ENCODE measurements at regions not wholly inside any gene's neighbourhood (a gene's known extent, or its start where the extent isn't known, plus 50 kb on each side); places are given as distances from the start of the nearest gene placed in this dataset.

DNA sequence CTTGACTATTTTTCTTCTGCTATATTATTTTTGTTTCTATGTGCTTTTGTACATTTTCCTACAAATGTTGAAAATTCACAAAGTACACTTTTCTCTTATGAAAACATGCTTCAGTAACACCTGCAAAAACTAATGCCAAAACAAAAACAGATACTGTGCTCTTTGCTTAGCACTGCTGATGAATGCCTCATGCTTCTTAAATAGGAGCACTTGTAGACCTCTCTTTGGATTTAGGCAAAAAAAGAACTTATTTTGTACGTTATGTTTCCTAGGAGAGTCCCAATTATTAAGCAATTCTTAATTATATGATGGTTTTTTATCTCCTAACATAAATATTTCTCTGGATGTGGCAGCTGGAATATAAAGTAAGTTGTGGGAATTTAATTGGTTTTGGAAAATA is 285.0 kb upstream of the ARSJ start:
- Mint-ChIP-seq H3K27me3 (no peaks in the 10 kb centered on the region), H3K36me3 (ENCODE audit: low read depth) (no peaks in the 10 kb centered on the region), H3K27ac (no peak overlapping the region), H3K9me3 (peaks cover 2% of the 10 kb centered on the region), H3K4me3 (no peak overlapping the region), H3K4me1 (ENCODE audit: low read depth) (no peaks in the 10 kb centered on the region)
- DNase-seq = no peak
- Histone ChIP-seq H3K9me3 (ENCODE audit: control insufficient read depth in 1 of 2, insufficient read depth in 1 of 2, low read length in 2 of 2) (no peaks in the 10 kb centered on the region), H3K4me3 (ENCODE audit: low read length) (no peak overlapping the region), H3K36me3 (ENCODE audit: insufficient read depth, low read length) (no peaks in the 10 kb centered on the region), H3K27me3 (ENCODE audit: control insufficient read depth in 1 of 2, insufficient read depth in 2 of 2, low read length in 2 of 2) (no peaks in the 10 kb centered on the region), H3K27ac (ENCODE audit: low read depth in 1 of 2, low read length in 2 of 2) (no peak overlapping the region), H3K4me1 (ENCODE audit: insufficient read depth, low read length) (no peaks in the 10 kb centered on the region)
- no peak for ATAC-seq (ENCODE audit: poor library complexity)
- intact Hi-C loops (cut with DNase I, micrococcal nuclease) = no loop called here
- POLR2A ChIA-PET = no interaction called here
- no peak for TF ChIP-seq CTCF (IDR thresholded peaks at IDR 0.05)
- CTCF ChIA-PET = no interaction called here

- no peak for TF ChIP-seq CTCF (IDR thresholded peaks at IDR 0.05)
- Mint-ChIP-seq H3K27ac (no peak overlapping the region), H3K4me1 (ENCODE audit: low read depth) (no peaks in the 10 kb centered on the region), H3K27me3 (no peaks in the 10 kb centered on the region), H3K9me3 (peaks cover 2% of the 10 kb centered on the region), H3K4me3 (no peak overlapping the region), H3K36me3 (ENCODE audit: low read depth) (no peaks in the 10 kb centered on the region)
- POLR2A ChIA-PET = no interaction called here
- Histone ChIP-seq H3K4me3 (ENCODE audit: low read length) (no peak overlapping the region), H3K27me3 (ENCODE audit: control insufficient read depth in 1 of 2, insufficient read depth in 2 of 2, low read length in 2 of 2) (no peaks in the 10 kb centered on the region), H3K27ac (ENCODE audit: low read depth in 1 of 2, low read length in 2 of 2) (no peak overlapping the region), H3K36me3 (ENCODE audit: insufficient read depth, low read length) (no peaks in the 10 kb centered on the region), H3K4me1 (ENCODE audit: insufficient read depth, low read length) (no peaks in the 10 kb centered on the region), H3K9me3 (ENCODE audit: control insufficient read depth in 1 of 2, insufficient read depth in 1 of 2, low read length in 2 of 2) (no peaks in the 10 kb centered on the region)
- DNase-seq (no peak), ATAC-seq (ENCODE audit: poor library complexity) (no peak)
- CTCF ChIA-PET = no interaction called here
- intact Hi-C loops (cut with DNase I, micrococcal nuclease) = no loop called here
These were observed 285.4 kb upstream of the ARSJ start for GRCh38 chr4:114264877-114265291.

DNA sequence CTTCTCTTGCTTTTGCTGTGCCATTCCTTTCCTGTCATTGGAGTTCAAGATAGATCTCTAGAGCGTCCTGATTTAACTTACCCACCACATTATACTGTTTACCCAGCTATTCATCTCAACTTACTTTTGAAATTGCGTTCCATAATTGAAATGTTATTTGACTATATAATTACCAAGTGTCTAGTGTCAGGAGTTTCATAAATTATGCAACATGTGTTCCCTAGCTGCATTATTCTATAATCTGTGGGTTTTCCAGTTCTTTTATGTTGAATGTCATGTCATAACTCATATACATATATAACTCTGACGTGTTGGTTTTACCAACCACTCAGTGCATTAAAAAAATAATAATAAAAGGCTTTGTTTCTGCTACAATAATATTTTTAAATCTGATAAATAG is 285.9 kb upstream of the ARSJ start:
- H3K27ac ChIP-seq (ENCODE audit: low read depth in 1 of 2, low read length in 2 of 2) = no peak overlapping the region
- H3K36me3 ChIP-seq (ENCODE audit: insufficient read depth, low read length) = no peaks in the 10 kb centered on the region
- ATAC-seq (ENCODE audit: poor library complexity) = no peak
- Mint-ChIP-seq H3K27ac (no peak overlapping the region), H3K4me1 (ENCODE audit: low read depth) (no peaks in the 10 kb centered on the region), H3K9me3 (peaks cover 2% of the 10 kb centered on the region), H3K4me3 (no peak overlapping the region), H3K36me3 (ENCODE audit: low read depth) (no peaks in the 10 kb centered on the region), H3K27me3 (no peaks in the 10 kb centered on the region)
- H3K27me3 ChIP-seq (ENCODE audit: control insufficient read depth in 1 of 2, insufficient read depth in 2 of 2, low read length in 2 of 2) = no peaks in the 10 kb centered on the region
- H3K4me1 ChIP-seq (ENCODE audit: insufficient read depth, low read length) = no peaks in the 10 kb centered on the region
- DNase-seq = no peak
- no peaks in the 10 kb centered on the region for H3K9me3 ChIP-seq (ENCODE audit: control insufficient read depth in 1 of 2, insufficient read depth in 1 of 2, low read length in 2 of 2)
- H3K4me3 ChIP-seq (ENCODE audit: low read length) = no peak overlapping the region
- POLR2A ChIA-PET = no interaction called here
- no peak for TF ChIP-seq CTCF (IDR thresholded peaks at IDR 0.05)
- intact Hi-C loops (cut with DNase I, micrococcal nuclease) = no loop called here
- CTCF ChIA-PET = no interaction called here
